OCI-LY1 (cell line): ENCODE measurements at regions not wholly inside any gene's neighbourhood (a gene's known extent, or its start where the extent isn't known, plus 50 kb on each side); places are given as distances from the start of the nearest gene placed in this dataset.

ENCODE experiments used
- H2AFZ ChIP-seq: fragments of 200-600 bp; sonication (generic), shearing (Covaris generic); 2 replicates; pipeline ENCODE4 v1.6.0; 2014; ENCODE audit warnings: antibody characterized with exemption, mild to moderate bottlenecking, low read length
- H3F3A ChIP-seq: fragments of 200-600 bp; sonication (generic), shearing (Covaris generic); 2 replicates; pipeline ENCODE4 v1.6.0; 2014; ENCODE audit warnings: mild to moderate bottlenecking, antibody characterized with exemption, low read length, moderate library complexity; ENCODE audit not compliant: insufficient read depth
- H3K27ac ChIP-seq: fragments of 200-600 bp; sonication (generic); 2 replicates; pipeline ENCODE4 v1.5.1; 2014; ENCODE audit warnings: low read length, mixed run types, mild to moderate bottlenecking, low read depth; ENCODE audit not compliant: poor library complexity, severe bottlenecking
- H3K27me3 ChIP-seq: fragments of 200-600 bp; sonication (generic); 2 replicates; pipeline ENCODE4 v1.6.0; 2014; ENCODE audit warnings: antibody characterized with exemption, mild to moderate bottlenecking, low read length, moderate library complexity; ENCODE audit not compliant: insufficient read depth
- H3K36me3 ChIP-seq: fragments of 200-600 bp; sonication (generic); 2 replicates; pipeline ENCODE4 v1.6.1; 2014; ENCODE audit warnings: mild to moderate bottlenecking, antibody characterized with exemption, low read length, moderate library complexity, mixed read lengths; ENCODE audit not compliant: insufficient read depth
- H3K4me1 ChIP-seq: fragments of 200-600 bp; sonication (generic); 2 replicates; pipeline ENCODE4 v1.5.1; 2014; ENCODE audit warnings: mild to moderate bottlenecking, low read length, moderate library complexity; ENCODE audit not compliant: insufficient read depth, severe bottlenecking
- H3K4me2 ChIP-seq: fragments of 200-600 bp; sonication (generic), shearing (Covaris generic); 2 replicates; pipeline ENCODE4 v1.6.1; 2014; ENCODE audit warnings: low read length
- H3K4me3 ChIP-seq: fragments of 200-600 bp; sonication (generic); 2 replicates; pipeline ENCODE4 v1.5.1; 2014; ENCODE audit warnings: low read length, low read depth, mild to moderate bottlenecking, mixed read lengths; ENCODE audit not compliant: poor library complexity, severe bottlenecking
- H3K79me2 ChIP-seq: fragments of 200-600 bp; shearing (Covaris generic); 2 replicates; pipeline ENCODE4 v1.6.1; 2016; ENCODE audit warnings: mixed run types, low read length, mixed read lengths; ENCODE audit not compliant: insufficient read depth
- H3K9ac ChIP-seq: fragments of 200-600 bp; sonication (generic), shearing (Covaris generic); 2 replicates; pipeline ENCODE4 v1.6.1; 2014; ENCODE audit warnings: mild to moderate bottlenecking, low read length, mixed read lengths
- H3K9me2 ChIP-seq: fragments of 200-600 bp; sonication (generic), shearing (Covaris generic); 2 replicates; pipeline ENCODE4 v1.6.1; 2014; ENCODE audit warnings: low read depth, mild to moderate bottlenecking, low read length, mixed read lengths
- H3K9me3 ChIP-seq: fragments of 200-600 bp; shearing (Covaris generic); 2 replicates; pipeline ENCODE4 v1.6.1; 2014; ENCODE audit warnings: low read length, mixed read lengths
- H4K20me1 ChIP-seq: fragments of 200-600 bp; sonication (generic), shearing (Covaris generic); 2 replicates; pipeline ENCODE4 v1.6.0; 2016; ENCODE audit warnings: mild to moderate bottlenecking, low read length; ENCODE audit not compliant: insufficient read depth
- CTCF ChIP-seq: fragments of 200-600 bp; sonication (generic), shearing (Covaris generic); IDR thresholded peaks from 2 replicates; pipeline ENCODE4 v1.5.1; 2017; ENCODE audit warnings: mild to moderate bottlenecking, antibody characterized with exemption, low read length, moderate library complexity, mixed read lengths
- EZH2 ChIP-seq: fragments of 200-600 bp; sonication (generic), shearing (Covaris generic); IDR thresholded peaks from 2 replicates; pipeline ENCODE4 v1.8.0; 2017; ENCODE audit warnings: borderline replicate concordance, mixed run types, mild to moderate bottlenecking, antibody characterized with exemption, low read length, moderate library complexity, mixed read lengths

GRCh38 chr4:115355329-115355728 lies 241.9 kb upstream of the NDST4 start:
- Histone ChIP-seq H3K27me3 (no peaks in the 10 kb centered on the region), H3K4me3 (no peak overlapping the region), H3K9me2 (no peaks in the 10 kb centered on the region), H3K9me3 (no peaks in the 10 kb centered on the region), H3K27ac (no peak overlapping the region), H3F3A (no peaks in the 10 kb centered on the region), H2AFZ (no peak overlapping the region), H3K4me1 (no peaks in the 10 kb centered on the region), H3K4me2 (no peak overlapping the region), H3K9ac (no peak overlapping the region), H3K79me2 (no peaks in the 10 kb centered on the region), H4K20me1 (no peaks in the 10 kb centered on the region), H3K36me3 (no peaks in the 10 kb centered on the region)
- no peak for TF ChIP-seq EZH2
- no peak for TF ChIP-seq CTCF

- Histone ChIP-seq H2AFZ (no peak overlapping the region), H3K27me3 (no peaks in the 10 kb centered on the region), H3K4me3 (no peak overlapping the region), H3K9me3 (no peaks in the 10 kb centered on the region), H3K4me1 (no peaks in the 10 kb centered on the region), H3K27ac (no peak overlapping the region), H3K36me3 (no peaks in the 10 kb centered on the region), H3K79me2 (no peaks in the 10 kb centered on the region), H3K9me2 (no peaks in the 10 kb centered on the region), H3K4me2 (no peak overlapping the region), H4K20me1 (no peaks in the 10 kb centered on the region), H3K9ac (no peak overlapping the region), H3F3A (no peaks in the 10 kb centered on the region)
- TF ChIP-seq EZH2, result no peak
- no peak for TF ChIP-seq CTCF
Measured at GRCh38 chr4:115353370-115353769, 239.9 kb upstream of the NDST4 start.

DNA sequence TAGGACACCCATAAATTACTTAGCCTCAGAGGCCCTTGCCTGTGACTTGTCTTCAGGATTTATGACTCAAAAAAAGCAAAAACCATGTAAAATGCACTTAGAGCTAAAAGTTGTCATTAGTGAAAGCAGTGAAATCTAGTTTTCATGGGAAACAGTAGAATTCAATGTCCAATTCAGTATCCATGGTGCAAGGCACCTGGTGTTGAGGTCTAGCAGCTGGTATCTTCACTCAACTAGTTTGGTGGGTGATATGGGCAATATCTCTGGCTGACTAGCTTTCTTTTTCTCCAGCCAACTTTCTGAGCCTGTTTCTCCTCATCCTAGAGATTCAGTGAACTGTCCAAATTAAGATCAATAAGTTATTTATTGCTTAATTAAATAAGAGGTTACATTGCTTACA lies 229.8 kb upstream of the NDST4 start:
- TF ChIP-seq CTCF (no peak), EZH2 (no peak)

More for the DNA sequence above, 229.8 kb upstream of the NDST4 start:
- no peaks in the 10 kb centered on the region for H3K9me2 ChIP-seq
- H3K9me3 ChIP-seq, result no peaks in the 10 kb centered on the region
- no peak overlapping the region for H3K27ac ChIP-seq
- no peak overlapping the region for H3K4me2 ChIP-seq
- no peaks in the 10 kb centered on the region for H3K79me2 ChIP-seq
- H3F3A ChIP-seq, result no peaks in the 10 kb centered on the region
- H3K4me3 ChIP-seq, result no peak overlapping the region
- H3K9ac ChIP-seq, result no peak overlapping the region
- H3K4me1 ChIP-seq, result no peaks in the 10 kb centered on the region
- no peaks in the 10 kb centered on the region for H3K36me3 ChIP-seq
- H4K20me1 ChIP-seq, result no peaks in the 10 kb centered on the region
- H3K27me3 ChIP-seq, result no peaks in the 10 kb centered on the region
- no peak overlapping the region for H2AFZ ChIP-seq
